Hematopoietic multipotent progenitor cell treated with erythropoietin and hydrocortisone succinate and interleukin-3 and kit ligand, for 6 days (in vitro differentiated cells): ENCODE measurements at regions not wholly inside any gene's neighbourhood (a gene's known extent, or its start where the extent isn't known, plus 50 kb on each side); places are given as distances from the start of the nearest gene placed in this dataset.

Source experiments
- DNase-seq: peaks from one replicate; pipeline ENCODE4 v3.0.0-alpha.2; 2015

GRCh38 chr2:129439406-129440302, 539.8 kb upstream of the RAB6C start:
- no peak for DNase-seq

- DNase-seq = no peak
These were observed 537.9 kb upstream of the RAB6C start for GRCh38 chr2:129441610-129442009.

- no peak for DNase-seq
These were observed 536.1 kb upstream of the RAB6C start for GRCh38 chr2:129443235-129443864.

GRCh38 chr2:129443865-129444739, 535.4 kb upstream of the RAB6C start:
- no peak for DNase-seq

- no peak for DNase-seq
These were observed 534.7 kb upstream of the RAB6C start for GRCh38 chr2:129444751-129445150.

- DNase-seq = no peak
These were observed 522.8 kb upstream of the RAB6C start for GRCh38 chr2:129456691-129457090.

- DNase-seq = no peak
These were observed 522.1 kb upstream of the RAB6C start for GRCh38 chr2:129457277-129457818.

- no peak for DNase-seq
These were observed 521.5 kb upstream of the RAB6C start for GRCh38 chr2:129458006-129458405.

- no peak for DNase-seq
These were observed 521.0 kb upstream of the RAB6C start for GRCh38 chr2:129458436-129458835.

- no peak for DNase-seq
These were observed 520.1 kb upstream of the RAB6C start for GRCh38 chr2:129459200-129459876.

GRCh38 chr2:129459881-129460280, 519.6 kb upstream of the RAB6C start:
- DNase-seq = no peak

GRCh38 chr2:129460299-129461198, 518.9 kb upstream of the RAB6C start:
- no peak for DNase-seq

- DNase-seq = no peak
These were observed 517.1 kb upstream of the RAB6C start for GRCh38 chr2:129462349-129462748.

- no peak for DNase-seq
These were observed 516.5 kb upstream of the RAB6C start for GRCh38 chr2:129462967-129463366.

GRCh38 chr2:129464036-129464435, 515.4 kb upstream of the RAB6C start:
- DNase-seq = no peak

GRCh38 chr2:129464631-129465030, 514.8 kb upstream of the RAB6C start:
- no peak for DNase-seq

GRCh38 chr2:129465045-129465444, 514.4 kb upstream of the RAB6C start:
- DNase-seq = no peak

GRCh38 chr2:129466389-129466788, 513.1 kb upstream of the RAB6C start:
- DNase-seq = no peak

- DNase-seq = no peak
These were observed 512.3 kb upstream of the RAB6C start for GRCh38 chr2:129467012-129467779.

- no peak for DNase-seq
These were observed 511.5 kb upstream of the RAB6C start for GRCh38 chr2:129467941-129468340.

GRCh38 chr2:129468879-129469278, 510.6 kb upstream of the RAB6C start:
- no peak for DNase-seq
